Panc1 (cell line): ENCODE measurements at regions not wholly inside any gene's neighbourhood (a gene's known extent, or its start where the extent isn't known, plus 50 kb on each side); places are given as distances from the start of the nearest gene placed in this dataset.

Source experiments
- ATAC-seq: fragments of 200-7000 bp; cut with Tn5 transposase; 2 replicates; pipeline ENCODE4 v1.9.1; 2020; ENCODE audit warnings: mild to moderate bottlenecking, moderate library complexity
- BruUV-seq: library from RNA; stranded (reverse); fragments of 400-500 nt; replicated peaks from 2 replicates; lab custom pipeline; 2021; lab: Mats Ljungman, UMichigan
- CTCF ChIA-PET: fragments of 300-600 bp; sonication (Branson Sonifier 250); formaldehyde crosslinking; loops from one replicate; lab custom pipeline; 2022; ENCODE audit warnings: antibody characterized with exemption; lab: Charles Lee
- POLR2A ChIA-PET: fragments of 300-600 bp; sonication (Branson Sonifier 250); formaldehyde crosslinking; loops from one replicate; lab custom pipeline; 2022; ENCODE audit warnings: antibody characterized with exemption; lab: Charles Lee
- DNase-seq: peaks from one replicate; pipeline ENCODE4 v3.0.0-alpha.2; 2010; ENCODE audit warnings: low read depth, low spot score
- H3K27ac ChIP-seq: 2 replicates; pipeline ENCODE4 v1.5.1; 2011; ENCODE audit warnings: mild to moderate bottlenecking, low read length, inconsistent platforms
- H3K27me3 ChIP-seq: fragments of 200-500 bp; sonication (Bioruptor generic); 2 replicates; pipeline ENCODE4 v1.6.0; 2014; ENCODE audit warnings: low read length, inconsistent platforms; ENCODE audit not compliant: control insufficient read depth, insufficient read depth
- H3K36me3 ChIP-seq: fragments of 200-500 bp; sonication (Bioruptor generic); 2 replicates; pipeline ENCODE4 v1.5.1; 2014; ENCODE audit warnings: inconsistent platforms, mild to moderate bottlenecking, low read length, moderate library complexity; ENCODE audit not compliant: control insufficient read depth, insufficient read depth
- H3K4me1 ChIP-seq: 2 replicates; pipeline ENCODE4 v1.5.1; 2011; ENCODE audit warnings: inconsistent platforms, mild to moderate bottlenecking, low read length, moderate library complexity; ENCODE audit not compliant: control insufficient read depth, insufficient read depth
- H3K4me3 ChIP-seq, 2 experiments: 2 replicates each; pipeline ENCODE4 v1.5.1; 2011 to 2012; ENCODE audit warnings: low read depth in 2 of 2, low read length in 2 of 2, mild to moderate bottlenecking in 2 of 2, inconsistent platforms in 1 of 2, moderate library complexity in 1 of 2
- H3K9me3 ChIP-seq: fragments of 200-500 bp; sonication (Bioruptor generic); 2 replicates; pipeline ENCODE4 v1.5.1; 2014; ENCODE audit warnings: low read depth, mild to moderate bottlenecking, inconsistent platforms, low read length, moderate library complexity; ENCODE audit not compliant: control insufficient read depth, insufficient read depth
- POLR2AphosphoS5 ChIP-seq: IDR thresholded peaks from 2 replicates; pipeline ENCODE4 v1.6.1; 2012; ENCODE audit warnings: mild to moderate bottlenecking, low read depth, low read length, moderate library complexity
- REST ChIP-seq, 2 experiments: IDR thresholded peaks; 2 replicates each; pipeline ENCODE4 v1.6.1; 2011 to 2012; ENCODE audit warnings: low read depth in 2 of 2, control low read depth in 1 of 2, low read length in 1 of 2, mild to moderate bottlenecking in 1 of 2, moderate library complexity in 1 of 2; ENCODE audit not compliant: insufficient read depth in 1 of 2
- SIN3A ChIP-seq: IDR thresholded peaks from 2 replicates; pipeline ENCODE4 v1.6.1; 2012; ENCODE audit warnings: low read depth, mild to moderate bottlenecking, low read length, moderate library complexity, borderline replicate concordance; ENCODE audit not compliant: insufficient read depth
- TCF7L2 ChIP-seq: IDR thresholded peaks from 2 replicates; pipeline ENCODE4 v1.6.1; 2011; ENCODE audit warnings: mild to moderate bottlenecking, low read depth, low read length, inconsistent platforms
- in situ Hi-C: cut with HindIII; loops from 2 replicates; pipeline ENCODE4 v1.10.0; 2016; ENCODE audit warnings: low sequenced_read_pairs, low pct_unique_long_range_greater_than_20kb
- intact Hi-C: fragments of 100-400 bp; cut with micrococcal nuclease; formaldehyde crosslinking; loops from one replicate; pipeline ENCODE4 v1.10.0; 2022; ENCODE audit not compliant: unreplicated experiment
- TF ChIP-seq, protein P1 (sequence below): fragments of 450-650 bp; IDR thresholded peaks from 2 replicates; pipeline ENCODE4 v1.5.1; 2017; ENCODE audit warnings: mild to moderate bottlenecking

- in situ Hi-C loops, result no loop called here
- 0 out of 2 replicates have a peak, but pooled peaks cover 3% of the 10 kb centered on the region for H3K9me3 ChIP-seq
- no peak overlapping the region for H3K27ac ChIP-seq
- POLR2A ChIA-PET, result no interaction called here
- H3K4me1 ChIP-seq, result no peaks in the 10 kb centered on the region
- no TSS peak for BruUV-seq
- DNase-seq (no peak), ATAC-seq (no peak)
- intact Hi-C loops, result no loop called here
- no peak for TF ChIP-seq TCF7L2
- TF ChIP-seq POLR2AphosphoS5, result no peak
- no peak for TF ChIP-seq REST (IDR thresholded peaks at IDR 0.05; ENCODE audit: insufficient read depth in 1 of 2, low read depth in 2 of 2, low read length in 1 of 2)
- TF ChIP-seq, protein P1, sequence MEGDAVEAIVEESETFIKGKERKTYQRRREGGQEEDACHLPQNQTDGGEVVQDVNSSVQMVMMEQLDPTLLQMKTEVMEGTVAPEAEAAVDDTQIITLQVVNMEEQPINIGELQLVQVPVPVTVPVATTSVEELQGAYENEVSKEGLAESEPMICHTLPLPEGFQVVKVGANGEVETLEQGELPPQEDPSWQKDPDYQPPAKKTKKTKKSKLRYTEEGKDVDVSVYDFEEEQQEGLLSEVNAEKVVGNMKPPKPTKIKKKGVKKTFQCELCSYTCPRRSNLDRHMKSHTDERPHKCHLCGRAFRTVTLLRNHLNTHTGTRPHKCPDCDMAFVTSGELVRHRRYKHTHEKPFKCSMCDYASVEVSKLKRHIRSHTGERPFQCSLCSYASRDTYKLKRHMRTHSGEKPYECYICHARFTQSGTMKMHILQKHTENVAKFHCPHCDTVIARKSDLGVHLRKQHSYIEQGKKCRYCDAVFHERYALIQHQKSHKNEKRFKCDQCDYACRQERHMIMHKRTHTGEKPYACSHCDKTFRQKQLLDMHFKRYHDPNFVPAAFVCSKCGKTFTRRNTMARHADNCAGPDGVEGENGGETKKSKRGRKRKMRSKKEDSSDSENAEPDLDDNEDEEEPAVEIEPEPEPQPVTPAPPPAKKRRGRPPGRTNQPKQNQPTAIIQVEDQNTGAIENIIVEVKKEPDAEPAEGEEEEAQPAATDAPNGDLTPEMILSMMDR, result no peak
- no peak for TF ChIP-seq SIN3A
- no peaks in the 10 kb centered on the region for H3K27me3 ChIP-seq
- CTCF ChIA-PET, result no interaction called here
- no peaks in the 10 kb centered on the region for H3K36me3 ChIP-seq
- H3K4me3 ChIP-seq, result no peak overlapping the region
Observed at GRCh38 chr12:84218406-84218805, 694.2 kb downstream of the SLC6A15 start.

DNA sequence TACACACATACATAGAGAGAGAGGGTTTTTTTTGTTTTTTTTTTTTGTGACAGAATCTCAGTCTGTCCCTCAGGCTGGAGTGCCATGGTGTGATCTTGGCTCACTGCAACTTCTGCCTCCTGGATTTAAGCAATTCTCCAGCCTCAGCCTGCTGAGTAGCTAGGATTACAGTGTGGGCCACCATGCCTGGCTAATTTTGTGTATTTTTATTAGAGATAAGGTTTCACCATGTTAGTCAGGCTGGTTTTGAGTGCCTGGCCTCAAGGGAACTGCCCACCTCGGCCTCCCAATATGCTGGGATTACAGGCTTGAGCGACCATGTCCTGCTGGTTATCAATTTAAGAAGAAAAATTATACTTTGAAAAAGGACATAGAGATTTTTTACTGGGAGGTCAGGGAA, 710.6 kb downstream of the SLC6A15 start:
- Histone ChIP-seq H3K4me1 (no peaks in the 10 kb centered on the region), H3K4me3 (no peak overlapping the region), H3K27ac (no peak overlapping the region), H3K27me3 (no peaks in the 10 kb centered on the region), H3K36me3 (no peaks in the 10 kb centered on the region), H3K9me3 (no peaks in the 10 kb centered on the region; the same call in 1 of the 2 replicates)
- in situ Hi-C loops (no loop called here), intact Hi-C loops (no loop called here)
- no peak for ATAC-seq
- no peak for DNase-seq
- no TSS peak for BruUV-seq
- CTCF ChIA-PET, result no interaction called here
- POLR2A ChIA-PET, result no interaction called here
- TF ChIP-seq POLR2AphosphoS5 (no peak), SIN3A (no peak), REST (IDR thresholded peaks at IDR 0.05; ENCODE audit: insufficient read depth in 1 of 2, low read depth in 2 of 2, low read length in 1 of 2) (no peak)
- TF ChIP-seq, protein P1, result no peak
